ENCODE measurements at regions not wholly inside any gene's neighbourhood (a gene's known extent, or its start where the extent isn't known, plus 50 kb on each side); places are given as distances from the start of the nearest gene placed in this dataset.
"Not testable (repeated sequence)": the region's sequence is repeated elsewhere in the genome, so short reads cannot be mapped to it uniquely, and the experiment has no call there.

GRCh38 chr11:130675917-130676316 lies 227.5 kb downstream of the ADAMTS15 start:
- DNase-seq (ENCODE audit: low read depth), result no peak

DNA sequence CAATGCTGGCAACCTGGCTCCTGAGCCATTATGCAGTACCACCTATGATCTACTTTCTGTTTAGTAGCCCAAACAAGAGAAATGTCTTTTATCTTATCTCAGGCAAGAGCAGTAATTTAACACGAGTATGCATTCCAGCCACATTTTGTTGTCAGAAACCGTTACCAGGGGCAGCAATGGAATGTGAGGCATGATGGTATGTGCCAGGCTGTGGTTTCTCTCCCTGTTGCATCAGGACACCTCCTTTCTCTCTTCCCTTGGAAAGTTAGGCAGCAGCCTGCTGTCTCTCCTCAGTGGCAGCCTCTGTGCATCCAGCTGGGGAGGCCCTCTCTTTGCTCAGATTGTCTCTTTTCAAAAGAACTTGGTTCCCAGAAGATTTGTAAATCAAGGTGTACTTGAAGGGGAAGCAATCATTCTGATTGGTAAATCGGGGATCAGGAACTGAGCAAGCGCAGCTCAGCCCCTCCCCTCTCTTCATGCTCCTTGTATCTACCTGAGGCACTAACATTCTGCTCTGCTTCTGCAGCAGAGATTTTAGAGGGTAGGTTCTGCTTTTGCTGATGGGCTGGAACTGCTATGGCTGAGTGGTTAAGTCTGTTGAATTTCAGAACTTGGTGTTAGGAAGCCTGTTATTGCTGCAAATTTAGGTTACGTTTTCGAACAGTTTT lies 229.2 kb downstream of the ADAMTS15 start:
- peak; percentile 77 for DNase-seq (ENCODE audit: low read depth)

DNA sequence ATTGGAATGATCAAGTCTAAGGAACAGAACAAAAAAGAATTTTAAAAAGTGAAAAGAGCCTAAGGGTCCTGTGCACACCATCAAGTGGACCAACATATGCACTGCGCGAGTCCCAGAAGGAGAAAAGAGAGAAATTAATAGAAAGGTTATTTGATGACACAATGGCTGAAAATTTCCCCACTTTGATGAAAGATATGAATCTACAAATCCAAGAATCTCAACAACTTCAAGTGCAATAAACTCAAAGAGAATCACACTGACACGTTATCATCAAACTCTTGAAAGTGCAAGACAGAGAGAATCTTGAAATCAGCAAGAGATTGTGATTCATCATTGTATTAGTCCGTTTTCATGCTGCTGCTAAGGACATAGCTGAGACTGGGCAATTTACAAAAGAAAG lies 230.8 kb downstream of the ADAMTS15 start:
- no peak for DNase-seq (ENCODE audit: low read depth)

DNA sequence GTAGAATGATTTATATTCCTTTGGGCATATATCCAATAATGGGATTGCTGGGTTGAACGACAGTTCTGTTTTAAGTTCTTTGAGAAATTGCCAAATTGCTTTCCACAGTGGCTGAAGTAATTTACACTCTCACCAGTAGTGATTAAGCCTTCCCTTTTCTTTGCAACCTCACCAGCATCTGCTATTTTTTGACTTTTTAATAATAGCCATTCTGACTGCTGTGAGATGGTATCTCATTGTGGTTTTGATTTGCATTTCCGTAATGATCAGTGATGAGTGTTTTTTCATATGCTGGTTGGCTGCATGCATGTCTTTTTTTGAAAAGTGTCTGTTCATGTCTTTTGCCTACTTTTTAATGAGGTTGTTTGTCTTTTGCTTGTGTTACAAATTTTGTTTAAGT lies 233.8 kb downstream of the SNX19 start:
- DNase-seq (ENCODE audit: low read depth), result not testable (repeated sequence)

- no peak for DNase-seq (ENCODE audit: low read depth)
These were observed 226.9 kb downstream of the SNX19 start for GRCh38 chr11:130689222-130689908.

DNA sequence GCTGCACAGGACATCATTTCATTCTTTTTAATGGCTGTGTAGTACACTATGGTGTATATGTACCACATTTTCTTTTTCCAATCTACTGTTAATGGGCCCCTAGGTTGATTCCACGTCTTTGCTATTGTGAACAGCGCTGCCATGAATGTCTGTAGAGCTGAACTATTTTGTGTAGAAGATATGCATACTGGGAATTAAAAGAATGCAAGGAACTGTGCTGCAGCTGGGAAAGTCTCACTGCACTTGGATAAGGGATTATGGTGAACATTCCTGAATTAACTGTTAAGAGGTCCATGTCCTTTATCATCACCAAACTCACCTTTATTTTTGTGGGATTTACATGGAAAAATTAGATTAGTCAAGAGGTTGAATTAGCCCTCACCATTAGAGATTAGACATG lies 224.7 kb downstream of the SNX19 start:
- DNase-seq (ENCODE audit: low read depth), result no peak

DNA sequence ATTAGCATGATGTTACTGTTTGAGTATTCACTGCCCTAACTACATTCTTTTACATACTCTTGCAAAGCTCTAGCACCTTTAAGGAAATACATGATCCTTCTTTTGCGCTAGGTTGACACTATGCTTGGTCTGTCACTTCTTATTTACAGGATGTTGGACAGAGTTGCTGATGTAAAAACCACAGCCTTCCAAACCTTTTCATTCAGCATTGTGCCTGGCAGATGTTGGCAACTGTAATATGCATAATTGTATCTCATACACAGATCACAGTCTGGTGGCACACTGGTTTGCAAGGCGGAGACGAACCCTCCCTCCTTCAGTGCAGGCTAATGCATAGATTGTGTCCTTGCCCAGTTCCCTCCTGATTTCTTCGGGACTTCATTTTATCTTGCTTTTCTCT lies 224.1 kb downstream of the SNX19 start:
- DNase-seq (ENCODE audit: low read depth), result no peak

DNA sequence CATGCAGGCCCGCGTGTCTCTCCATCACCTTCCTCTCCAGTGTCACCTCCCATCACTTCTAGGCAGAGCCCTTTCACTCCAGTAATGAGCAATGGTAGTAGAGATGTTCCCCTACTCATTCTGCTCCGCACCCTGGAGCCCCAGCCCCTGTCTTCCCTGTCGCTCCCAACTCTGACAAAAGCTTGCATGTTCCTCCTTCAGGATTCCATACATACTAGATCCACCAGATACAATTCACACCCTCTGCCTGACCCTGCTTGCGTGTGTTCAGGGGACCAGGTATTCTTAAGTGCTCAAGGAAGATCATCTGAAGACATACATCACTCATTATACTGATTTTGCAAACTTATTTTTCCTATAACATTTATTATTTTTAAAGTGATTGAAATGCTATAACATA lies 222.7 kb downstream of the SNX19 start:
- DNase-seq (ENCODE audit: low read depth), result no peak

DNA sequence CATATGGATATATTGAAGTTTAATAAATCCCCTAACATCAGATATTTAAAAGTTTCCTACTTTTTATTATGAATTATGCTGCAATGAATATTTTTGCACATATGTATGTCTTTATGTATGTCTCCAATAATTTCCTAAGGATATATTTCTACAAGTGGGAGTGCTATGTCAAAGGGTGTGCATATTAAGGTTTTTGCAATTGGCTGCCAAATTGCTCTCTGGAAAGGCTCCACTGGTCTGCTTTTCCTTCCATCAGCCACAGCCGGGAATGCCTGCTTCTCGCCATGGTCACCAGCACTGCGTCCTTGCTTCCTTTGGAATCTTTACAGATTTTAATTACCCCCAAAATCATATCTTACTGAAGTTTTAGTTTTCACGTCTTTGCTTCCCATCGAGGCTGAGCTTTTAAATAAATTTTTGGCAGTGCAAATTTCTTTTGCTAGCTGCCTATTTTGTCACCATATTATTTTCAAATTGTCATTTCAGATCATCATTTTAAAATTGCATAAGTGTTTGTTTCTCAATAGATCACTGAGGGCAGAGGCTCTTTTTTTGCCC lies 221.7 kb downstream of the SNX19 start:
- DNase-seq (ENCODE audit: low read depth), result no peak

- DNase-seq (ENCODE audit: low read depth), result no peak
These were observed 218.1 kb downstream of the SNX19 start for GRCh38 chr11:130698174-130698573.

- DNase-seq (ENCODE audit: low read depth), result no peak
These were observed 216.7 kb downstream of the SNX19 start for GRCh38 chr11:130699561-130699960.

DNA sequence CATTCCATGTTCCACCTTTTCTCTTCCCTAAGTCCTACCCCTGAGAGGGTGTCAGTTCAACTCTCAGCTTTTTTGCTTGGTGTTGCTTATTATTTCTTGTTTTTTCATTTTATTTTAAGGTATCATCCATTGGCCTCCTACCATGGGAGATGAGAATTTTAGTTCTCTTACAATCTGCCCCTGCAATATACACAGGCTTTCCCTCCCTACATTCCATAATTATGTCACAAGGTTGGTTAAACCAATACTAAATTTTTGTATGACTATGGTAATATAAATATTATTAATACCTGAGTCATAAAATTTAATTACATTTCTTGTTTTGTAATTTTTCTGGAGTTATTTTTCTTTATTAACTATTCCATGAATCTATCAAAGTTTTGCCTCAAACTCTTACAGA lies 216.2 kb downstream of the SNX19 start:
- no peak for DNase-seq (ENCODE audit: low read depth)

- no peak for DNase-seq (ENCODE audit: low read depth)
These were observed 212.6 kb downstream of the SNX19 start for GRCh38 chr11:130703489-130704190.

- DNase-seq (ENCODE audit: low read depth), result no peak
These were observed 210.4 kb downstream of the SNX19 start for GRCh38 chr11:130705670-130706421.

- no peak for DNase-seq (ENCODE audit: low read depth)
These were observed 209.7 kb downstream of the SNX19 start for GRCh38 chr11:130706572-130706971.

DNA sequence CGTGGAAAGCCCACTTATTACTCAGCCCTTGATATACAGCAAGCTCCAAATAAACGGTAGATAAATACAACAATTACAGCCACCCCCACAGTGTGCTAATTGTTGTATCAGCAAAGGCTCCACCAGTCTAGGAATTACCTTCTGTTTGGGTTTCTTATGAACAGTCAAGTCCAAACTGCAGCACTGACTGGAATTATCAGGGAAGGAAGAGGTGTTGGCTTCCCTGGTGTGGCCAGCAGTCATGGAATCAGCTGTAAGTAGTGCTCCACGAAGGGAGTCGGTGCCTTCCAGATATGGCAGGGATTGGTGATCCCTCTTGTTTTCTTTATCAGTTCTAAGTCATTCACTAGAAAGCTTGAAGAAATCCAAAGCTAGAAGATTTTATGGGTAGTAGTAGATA lies 209.1 kb downstream of the SNX19 start:
- DNase-seq (ENCODE audit: low read depth), result no peak

DNA sequence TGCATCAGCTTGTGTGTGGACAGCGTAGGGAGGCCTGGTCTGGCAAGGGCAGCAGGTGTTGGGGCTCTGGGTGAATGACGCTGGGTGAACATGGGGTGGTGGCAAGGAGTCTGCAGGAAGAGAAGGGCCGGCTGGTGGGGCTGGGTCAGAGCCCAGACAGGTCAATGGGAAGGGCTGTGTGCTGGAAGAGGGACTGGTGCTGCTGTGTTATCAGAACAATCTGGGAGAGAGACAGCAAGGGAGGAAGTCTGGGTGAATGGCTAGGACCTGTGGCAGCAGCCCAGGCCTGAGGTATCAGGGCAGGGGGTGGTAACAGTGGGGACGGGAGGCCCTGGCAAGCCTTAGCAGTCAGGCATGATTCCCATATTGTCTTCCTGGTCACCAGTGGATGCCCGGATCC lies 206.7 kb downstream of the SNX19 start:
- DNase-seq (ENCODE audit: low read depth), result no peak

GRCh38 chr11:130710021-130710420 lies 206.3 kb downstream of the SNX19 start:
- DNase-seq (ENCODE audit: low read depth), result no peak

- no peak for DNase-seq (ENCODE audit: low read depth)
These were observed 205.7 kb downstream of the SNX19 start for GRCh38 chr11:130710497-130711012.

DNA sequence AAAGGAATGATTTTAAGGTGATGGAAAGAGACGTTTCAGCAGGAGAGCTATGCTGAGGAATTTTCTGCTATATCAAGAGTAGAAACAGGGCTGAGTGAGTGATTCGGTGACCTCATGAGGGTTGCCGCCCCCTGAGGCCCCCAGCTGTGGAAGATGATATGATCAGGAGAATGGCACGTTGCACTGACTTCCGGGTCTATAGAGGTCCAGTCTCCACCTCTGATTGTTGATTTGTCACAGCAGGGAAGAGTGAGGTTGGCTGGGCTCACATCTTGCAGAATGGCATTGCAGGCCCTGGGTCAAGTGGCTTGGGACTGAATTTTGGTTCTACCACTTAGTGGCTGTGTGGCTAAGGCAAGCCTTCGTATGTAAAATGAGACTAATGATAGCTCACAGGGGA lies 205.1 kb downstream of the SNX19 start:
- no peak for DNase-seq (ENCODE audit: low read depth)

DNA sequence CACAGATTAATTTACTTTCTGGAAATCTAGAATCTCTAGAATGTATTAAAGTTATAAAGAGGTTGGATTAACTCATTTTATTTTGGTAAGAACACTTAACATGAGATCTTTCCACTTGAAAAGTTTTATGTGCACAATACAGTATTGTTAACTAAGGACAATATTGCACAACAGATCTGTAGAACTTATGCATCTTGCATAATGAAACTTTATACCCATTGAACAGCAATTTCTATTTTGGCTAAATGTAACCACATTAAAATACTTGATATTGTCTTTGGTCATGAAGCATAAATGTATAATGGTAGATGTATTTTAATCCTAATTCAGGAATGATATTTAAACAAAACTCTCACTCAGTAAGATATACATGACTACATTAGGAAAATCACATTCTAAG lies 203.8 kb downstream of the SNX19 start:
- DNase-seq (ENCODE audit: low read depth), result no peak

Data from HS-5 (cell line).